ENCODE measurements at regions not wholly inside any gene's neighbourhood (a gene's known extent, or its start where the extent isn't known, plus 50 kb on each side); places are given as distances from the start of the nearest gene placed in this dataset.

DNA sequence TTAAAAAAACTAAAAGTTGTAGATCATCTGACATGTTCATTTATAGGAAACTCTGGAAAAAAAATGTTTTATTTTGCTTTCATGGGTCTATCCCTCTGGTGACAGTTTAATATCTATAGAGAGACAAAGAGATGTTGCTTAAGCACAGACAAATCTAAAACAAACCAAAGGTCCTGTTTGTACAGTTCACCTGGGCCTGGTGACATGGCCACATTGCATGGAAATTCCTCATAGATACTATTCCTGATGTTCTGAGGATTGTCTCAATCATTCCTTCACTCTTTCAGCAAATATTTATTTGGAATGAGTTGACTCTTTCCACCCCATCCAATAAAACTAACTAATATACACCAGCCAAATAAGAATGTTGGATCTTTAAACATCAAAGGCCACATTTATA, 259.1 kb upstream of the NOCT start:
- H3K27me3 ChIP-seq = no peaks in the 10 kb centered on the region
- no peak for DNase-seq
- H3K4me3 ChIP-seq = no peak overlapping the region
- TF ChIP-seq EP300 (IDR thresholded peaks at IDR 0.05) (no peak), POLR2A (IDR thresholded peaks at IDR 0.05) (no peak)
- TF ChIP-seq, protein P1, sequence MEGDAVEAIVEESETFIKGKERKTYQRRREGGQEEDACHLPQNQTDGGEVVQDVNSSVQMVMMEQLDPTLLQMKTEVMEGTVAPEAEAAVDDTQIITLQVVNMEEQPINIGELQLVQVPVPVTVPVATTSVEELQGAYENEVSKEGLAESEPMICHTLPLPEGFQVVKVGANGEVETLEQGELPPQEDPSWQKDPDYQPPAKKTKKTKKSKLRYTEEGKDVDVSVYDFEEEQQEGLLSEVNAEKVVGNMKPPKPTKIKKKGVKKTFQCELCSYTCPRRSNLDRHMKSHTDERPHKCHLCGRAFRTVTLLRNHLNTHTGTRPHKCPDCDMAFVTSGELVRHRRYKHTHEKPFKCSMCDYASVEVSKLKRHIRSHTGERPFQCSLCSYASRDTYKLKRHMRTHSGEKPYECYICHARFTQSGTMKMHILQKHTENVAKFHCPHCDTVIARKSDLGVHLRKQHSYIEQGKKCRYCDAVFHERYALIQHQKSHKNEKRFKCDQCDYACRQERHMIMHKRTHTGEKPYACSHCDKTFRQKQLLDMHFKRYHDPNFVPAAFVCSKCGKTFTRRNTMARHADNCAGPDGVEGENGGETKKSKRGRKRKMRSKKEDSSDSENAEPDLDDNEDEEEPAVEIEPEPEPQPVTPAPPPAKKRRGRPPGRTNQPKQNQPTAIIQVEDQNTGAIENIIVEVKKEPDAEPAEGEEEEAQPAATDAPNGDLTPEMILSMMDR (IDR thresholded peaks at IDR 0.05) = no peak
- H3K36me3 ChIP-seq = no peaks in the 10 kb centered on the region
- no peaks in the 10 kb centered on the region for H3K9me3 ChIP-seq
- intact Hi-C loops (cut with DNase I) = no loop called here
- H3K27ac ChIP-seq = no peak overlapping the region
- no peaks in the 10 kb centered on the region for H3K4me1 ChIP-seq (ENCODE audit: insufficient read depth)

DNA sequence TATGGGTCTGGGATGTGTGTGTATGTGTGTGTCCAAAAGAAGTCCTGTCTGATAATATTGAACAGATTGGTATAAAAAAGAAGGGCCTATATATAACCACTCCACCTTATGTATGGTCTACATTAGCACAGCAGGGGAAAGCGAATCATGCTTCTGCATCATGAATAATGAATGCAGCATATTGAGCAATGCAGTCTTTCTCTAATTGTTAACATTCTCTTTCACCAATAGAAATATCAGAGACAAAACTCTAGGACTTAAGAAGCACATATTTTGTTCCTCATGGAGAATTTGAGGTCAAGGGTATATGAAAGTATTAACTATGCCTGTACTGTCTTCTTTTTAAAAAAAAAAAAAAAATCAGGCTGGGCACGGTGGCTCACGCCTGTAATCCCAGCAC, 264.3 kb upstream of the NOCT start:
- WGBS, 3 donors = 92 to 97% (median 94%) methylated on average over 3 of the region's 3 CpGs
- H3K36me3 ChIP-seq = no peaks in the 10 kb centered on the region
- no peaks in the 10 kb centered on the region for H3K9me3 ChIP-seq
- no peaks in the 10 kb centered on the region for H3K4me1 ChIP-seq (ENCODE audit: insufficient read depth)
- DNase-seq = no peak
- no peak overlapping the region for H3K27ac ChIP-seq
- intact Hi-C loops (cut with DNase I) = no loop called here
- no peaks in the 10 kb centered on the region for H3K27me3 ChIP-seq
- TF ChIP-seq EP300 (IDR thresholded peaks at IDR 0.05) = no peak
- no peak for TF ChIP-seq POLR2A (IDR thresholded peaks at IDR 0.05)
- TF ChIP-seq, protein P1 (IDR thresholded peaks at IDR 0.05) = no peak
- no peak overlapping the region for H3K4me3 ChIP-seq

DNA sequence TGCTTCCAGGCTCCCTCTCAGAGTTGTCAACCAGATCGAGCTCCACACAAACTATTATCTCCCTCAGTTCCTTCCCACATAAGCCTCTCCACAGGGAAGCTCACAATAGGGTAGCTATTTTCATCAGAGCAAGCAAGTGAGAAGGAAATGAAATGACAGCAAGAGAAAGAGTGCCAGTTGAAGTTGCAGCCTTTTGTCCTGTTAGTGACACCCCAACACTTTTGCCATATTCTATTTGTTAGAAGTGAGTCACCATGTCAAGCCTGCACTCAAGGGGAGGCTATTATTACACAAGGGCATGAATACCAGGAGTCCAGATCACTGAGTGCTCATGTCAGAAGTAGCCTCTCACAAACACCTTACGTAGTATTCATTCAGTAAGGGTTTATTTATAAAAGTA, 266.3 kb upstream of the NOCT start:
- Histone ChIP-seq H3K36me3 (no peaks in the 10 kb centered on the region), H3K27me3 (no peaks in the 10 kb centered on the region), H3K4me3 (no peak overlapping the region), H3K4me1 (ENCODE audit: insufficient read depth) (no peaks in the 10 kb centered on the region), H3K27ac (no peak overlapping the region), H3K9me3 (no peaks in the 10 kb centered on the region)
- intact Hi-C loops (cut with DNase I) = no loop called here
- 75 to 80% (median 77%) methylated on average over 2 of the region's 2 CpGs for WGBS, 3 donors
- TF ChIP-seq, protein P1 (IDR thresholded peaks at IDR 0.05) = no peak
- TF ChIP-seq POLR2A (IDR thresholded peaks at IDR 0.05) (no peak), EP300 (IDR thresholded peaks at IDR 0.05) (no peak)
- no peak for DNase-seq

DNA sequence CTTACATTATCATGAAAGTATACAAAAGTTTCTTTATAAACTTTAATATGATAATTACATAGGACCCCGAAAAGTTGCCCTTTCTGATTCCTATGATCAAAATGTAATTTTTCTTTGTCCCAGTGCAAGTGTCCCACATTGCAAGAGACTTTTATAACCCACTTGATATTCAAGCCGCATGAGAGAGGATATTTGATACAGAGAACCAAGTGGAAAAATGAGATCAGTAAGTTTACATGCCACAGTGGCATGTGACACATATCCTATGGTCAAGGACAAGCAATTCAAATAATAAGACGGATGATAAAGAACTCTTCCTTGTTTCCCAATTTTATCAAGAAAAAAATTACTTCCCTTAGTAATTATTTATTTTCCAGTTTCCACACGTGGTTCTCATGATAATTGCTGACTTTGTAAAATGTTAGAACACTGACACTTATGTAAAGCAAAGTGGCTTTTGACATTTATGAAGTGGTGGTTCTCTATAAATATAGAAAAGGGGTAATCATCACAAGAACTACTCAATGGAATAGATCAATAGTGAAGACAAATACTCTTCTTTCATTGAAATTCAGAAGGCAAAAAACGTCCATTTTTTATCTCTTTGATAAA, 273.7 kb upstream of the NOCT start:
- no peaks in the 10 kb centered on the region for H3K4me1 ChIP-seq (ENCODE audit: insufficient read depth)
- no peak overlapping the region for H3K27ac ChIP-seq
- intact Hi-C loops (cut with DNase I) = no loop called here
- TF ChIP-seq, protein P1 (IDR thresholded peaks at IDR 0.05) = no peak
- TF ChIP-seq POLR2A (IDR thresholded peaks at IDR 0.05) (no peak), EP300 (IDR thresholded peaks at IDR 0.05) (no peak)
- H3K27me3 ChIP-seq = no peaks in the 10 kb centered on the region
- 45 to 62% (median 47%) methylated on average over 5 of the region's 5 CpGs for WGBS, 3 donors
- no peak overlapping the region for H3K4me3 ChIP-seq
- no peaks in the 10 kb centered on the region for H3K9me3 ChIP-seq
- DNase-seq = no peak
- no peaks in the 10 kb centered on the region for H3K36me3 ChIP-seq
